Aorta (tissue), 5 donors: ENCODE measurements at regions not wholly inside any gene's neighbourhood (a gene's known extent, or its start where the extent isn't known, plus 50 kb on each side); places are given as distances from the start of the nearest gene placed in this dataset.
A peak's percentile ranks its signal among the peaks of the same experiment; 100 is the strongest.

Experiments
- ATAC-seq: fragments of 200-7000 bp; cut with Tn5 transposase; one replicate; pipeline ENCODE4 v1.9.1; 2022; ENCODE audit warnings: moderate library complexity; ENCODE audit not compliant: low FRiP score
- DNase-seq, 2 donors: peaks; one replicate each; pipeline ENCODE4 v3.0.0-alpha.2; 2020
- H3K27ac ChIP-seq, 2 donors: one replicate each; pipeline ENCODE4 v1.5.1; 2013; ENCODE audit warnings: low read length in 2 of 2, mild to moderate bottlenecking in 2 of 2, moderate library complexity in 2 of 2, control low read depth in 1 of 2, inconsistent platforms in 1 of 2, low read depth in 1 of 2
- H3K27me3 ChIP-seq, 2 donors: one replicate each; pipeline ENCODE4 v1.6.1; 2013; ENCODE audit warnings: control low read depth in 1 of 2, low read length in 1 of 2, mild to moderate bottlenecking in 1 of 2, moderate library complexity in 1 of 2; ENCODE audit not compliant: insufficient read depth in 2 of 2, control insufficient read depth in 1 of 2
- H3K36me3 ChIP-seq, 2 donors: one replicate each; pipeline ENCODE4 v1.6.1; 2013; ENCODE audit warnings: control low read depth in 1 of 2, low read length in 1 of 2, mild to moderate bottlenecking in 1 of 2; ENCODE audit not compliant: insufficient read depth in 2 of 2, control insufficient read depth in 1 of 2
- H3K4me1 ChIP-seq, 2 donors: one replicate each; pipeline ENCODE4 v1.6.1; 2013; ENCODE audit warnings: low read length in 2 of 2, control low read depth in 1 of 2, mild to moderate bottlenecking in 1 of 2, moderate library complexity in 1 of 2; ENCODE audit not compliant: insufficient read depth in 2 of 2, control insufficient read depth in 1 of 2
- H3K4me3 ChIP-seq, 2 donors: one replicate each; pipeline ENCODE4 v1.5.1; 2013; ENCODE audit warnings: low read length in 2 of 2, control low read depth in 1 of 2, mild to moderate bottlenecking in 1 of 2
- H3K9me3 ChIP-seq: one replicate; pipeline ENCODE4 v1.6.1; 2013; ENCODE audit warnings: mild to moderate bottlenecking, low read length; ENCODE audit not compliant: control insufficient read depth
- WGBS, 2 donors: extraction: QIAGEN DNeasy Blood & Tissue Kit; methylation state at CpG; one replicate each; pipeline ENCODE4 v1.1.7; 2013; 5-methylcytosine and 5-hydroxymethylcytosine counted together
- intact Hi-C, 2 donors: fragments of 100-400 bp; cut with DNase I; formaldehyde crosslinking; loops; one replicate each; pipeline versions ENCODE4 v1.14.2 to v1.15.0; 2022
- donor health status: healthy with polysubstance abuse.
- donor health status: Bipolar disorder and iron deficiency.
- donor health status: DM: no; HTN: no; CAD: no.
- donor health status: DM: no; HTN: no; CAD: no.
- donor health status: DM: yes; HTN: yes; CAD: no.

DNA sequence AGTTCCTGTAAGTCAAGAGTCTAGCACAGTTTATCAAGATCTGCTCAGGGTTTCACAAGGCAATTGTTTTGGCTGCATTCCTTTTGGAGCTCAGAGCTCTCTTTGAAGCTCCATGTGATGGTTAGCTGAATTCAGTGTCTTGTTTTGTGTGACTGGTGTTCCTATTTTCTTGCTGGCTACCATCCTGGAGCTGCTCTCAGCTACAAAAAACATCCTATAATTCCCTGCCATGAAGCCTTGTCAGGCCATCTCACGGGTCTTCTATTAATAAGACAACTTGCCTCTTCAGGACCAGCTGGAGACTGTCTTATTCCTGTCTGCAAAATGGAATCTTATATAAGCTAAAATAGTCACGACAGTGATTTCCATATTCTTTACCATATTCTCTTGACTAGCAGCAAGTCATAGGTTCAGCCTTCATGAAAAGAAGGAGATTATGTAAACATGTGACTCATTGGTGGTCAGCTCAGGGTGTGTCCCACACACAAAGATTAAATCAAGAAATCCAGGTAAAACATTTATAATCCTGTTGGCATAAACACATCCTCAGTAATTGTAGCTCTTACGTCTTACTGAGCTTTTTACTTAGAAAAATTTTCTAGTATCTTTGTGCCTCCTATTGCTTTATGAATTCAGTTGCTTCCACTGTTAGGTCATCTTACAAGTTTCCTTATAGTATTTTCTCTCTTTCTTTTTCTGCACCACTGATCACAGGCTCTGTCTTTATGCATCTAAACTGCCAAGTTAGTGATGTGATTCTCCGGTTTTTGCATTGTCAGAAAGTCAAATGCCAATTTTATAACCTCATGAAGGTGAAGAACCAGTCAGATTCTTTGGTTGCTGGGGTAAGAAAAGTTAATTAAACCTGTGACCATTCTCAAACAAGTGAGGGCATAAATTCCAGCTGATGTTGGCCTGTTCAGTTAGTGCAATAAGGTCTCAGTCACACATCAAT lies 378.5 kb upstream of the MGAT4C start:
- intact Hi-C loops = no loop called here
- Histone ChIP-seq H3K9me3 (no peaks in the 10 kb centered on the region), H3K4me3 (no peak overlapping the region), H3K36me3 (no peaks in the 10 kb centered on the region), H3K27me3 (no peaks in the 10 kb centered on the region), H3K27ac (no peak overlapping the region), H3K4me1 (no peaks in the 10 kb centered on the region)
- no peak for DNase-seq
- 71 to 77% methylated on average over 4 of the region's 4 CpGs for WGBS, 2 donors
- ATAC-seq = no peak

DNA sequence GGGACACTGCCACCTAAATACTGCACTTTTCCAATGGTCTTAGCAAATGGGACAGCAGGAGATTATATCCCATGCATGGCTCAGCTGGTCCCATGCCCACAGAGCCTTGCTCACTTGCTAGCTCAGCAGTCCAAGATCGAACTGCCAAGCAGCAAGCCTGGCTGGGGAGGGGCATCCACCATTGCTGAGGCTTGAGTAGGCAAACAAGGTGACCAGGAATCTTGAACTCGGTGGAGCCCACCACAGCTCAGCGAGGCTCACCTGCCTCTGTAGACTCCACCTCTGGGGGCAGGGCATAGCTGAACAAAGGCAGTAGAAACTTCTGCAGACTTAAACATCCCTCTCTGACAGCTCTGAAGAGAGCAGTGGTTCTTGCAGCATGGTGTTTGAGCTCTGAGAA lies 370.8 kb upstream of the MGAT4C start:
- ATAC-seq (no peak), DNase-seq (peak in 1 of 2 donors; percentile 40)
- Histone ChIP-seq H3K36me3 (no peaks in the 10 kb centered on the region), H3K27ac (no peak overlapping the region), H3K9me3 (no peaks in the 10 kb centered on the region), H3K4me3 (no peak overlapping the region), H3K4me1 (no peaks in the 10 kb centered on the region), H3K27me3 (no peaks in the 10 kb centered on the region)
- intact Hi-C loops = no loop called here
- 88 to 94% methylated on average over 3 of the region's 3 CpGs for WGBS, 2 donors

DNA sequence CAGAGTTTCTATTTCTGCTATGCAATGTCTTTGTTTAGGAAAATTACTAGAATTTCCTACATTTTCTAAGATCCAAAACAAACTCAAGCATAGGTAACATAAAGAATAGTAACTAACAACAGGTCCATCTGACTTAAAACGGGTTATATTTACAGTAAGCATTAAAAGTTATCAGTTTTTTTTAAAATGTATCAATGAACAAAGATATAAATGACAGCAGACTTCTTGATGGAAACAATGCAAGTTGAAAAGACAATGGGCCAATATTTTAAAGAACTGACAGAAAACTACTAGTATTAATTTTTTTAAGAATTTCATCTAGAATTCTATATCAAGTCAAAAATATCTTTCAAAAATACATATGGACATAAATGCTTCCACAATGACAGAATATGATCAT lies 367.1 kb upstream of the MGAT4C start:
- no peaks in the 10 kb centered on the region for H3K36me3 ChIP-seq
- intact Hi-C loops = no loop called here
- H3K4me1 ChIP-seq = no peaks in the 10 kb centered on the region
- H3K27ac ChIP-seq = no peak overlapping the region
- ATAC-seq (no peak), DNase-seq (no peak)
- no peak overlapping the region for H3K4me3 ChIP-seq
- no peaks in the 10 kb centered on the region for H3K27me3 ChIP-seq
- WGBS, 2 donors = 74 to 83% methylated on average over 1 of the region's 1 CpG
- no peaks in the 10 kb centered on the region for H3K9me3 ChIP-seq

DNA sequence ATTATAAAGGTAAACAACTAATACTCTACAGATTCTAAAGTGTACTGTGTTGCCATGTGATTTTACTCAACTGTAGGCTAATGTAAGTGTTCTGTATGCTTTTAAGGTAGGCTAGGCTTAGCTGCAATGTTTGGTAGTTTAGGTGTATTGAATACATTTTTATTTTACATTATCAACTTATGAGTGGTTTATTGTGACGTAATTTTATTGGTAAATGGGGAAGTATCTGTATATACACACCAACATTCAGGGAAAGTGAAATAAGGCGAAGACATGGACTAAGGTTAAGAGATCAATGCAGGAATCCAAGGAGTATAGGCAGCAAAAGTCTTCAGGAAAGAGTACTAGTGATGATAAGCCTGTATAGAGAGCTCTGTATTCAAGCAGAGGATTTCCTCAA lies 365.8 kb upstream of the MGAT4C start:
- intact Hi-C loops = no loop called here

DNA sequence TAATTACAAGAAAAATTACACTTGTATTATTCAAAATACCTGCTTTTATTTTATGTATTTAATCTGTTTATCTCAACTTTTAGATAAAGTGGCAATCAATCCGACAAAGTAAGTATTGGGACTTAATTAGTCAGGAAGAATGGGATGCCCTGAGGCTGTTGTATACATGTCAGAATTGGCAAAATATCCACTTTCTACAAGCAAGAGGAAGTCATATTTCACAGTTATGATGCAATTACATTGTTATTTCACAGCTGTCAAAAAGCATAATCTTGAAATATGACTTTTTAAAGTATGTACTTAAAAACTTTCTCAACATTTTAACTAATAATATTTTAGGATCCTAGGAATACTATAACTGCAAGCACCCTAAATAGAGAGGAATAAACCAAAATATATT lies 357.1 kb upstream of the MGAT4C start:
- DNase-seq = no peak
- intact Hi-C loops = no loop called here
- no peak overlapping the region for H3K27ac ChIP-seq
- H3K4me1 ChIP-seq = no peaks in the 10 kb centered on the region
- no peaks in the 10 kb centered on the region for H3K9me3 ChIP-seq
- H3K36me3 ChIP-seq = no peaks in the 10 kb centered on the region
- H3K4me3 ChIP-seq = no peak overlapping the region
- no peaks in the 10 kb centered on the region for H3K27me3 ChIP-seq
- ATAC-seq = no peak
- WGBS, 2 donors = 30 to 54% methylated on average over 1 of the region's 1 CpG

More for the DNA sequence above, 365.8 kb upstream of the MGAT4C start:
- H3K27me3 ChIP-seq = no peaks in the 10 kb centered on the region
- H3K9me3 ChIP-seq = no peaks in the 10 kb centered on the region
- no peak overlapping the region for H3K4me3 ChIP-seq
- H3K36me3 ChIP-seq = no peaks in the 10 kb centered on the region
- 84 to 92% methylated on average over 2 of the region's 2 CpGs for WGBS, 2 donors
- DNase-seq (no peak), ATAC-seq (no peak)
- H3K27ac ChIP-seq = no peak overlapping the region
- no peaks in the 10 kb centered on the region for H3K4me1 ChIP-seq

DNA sequence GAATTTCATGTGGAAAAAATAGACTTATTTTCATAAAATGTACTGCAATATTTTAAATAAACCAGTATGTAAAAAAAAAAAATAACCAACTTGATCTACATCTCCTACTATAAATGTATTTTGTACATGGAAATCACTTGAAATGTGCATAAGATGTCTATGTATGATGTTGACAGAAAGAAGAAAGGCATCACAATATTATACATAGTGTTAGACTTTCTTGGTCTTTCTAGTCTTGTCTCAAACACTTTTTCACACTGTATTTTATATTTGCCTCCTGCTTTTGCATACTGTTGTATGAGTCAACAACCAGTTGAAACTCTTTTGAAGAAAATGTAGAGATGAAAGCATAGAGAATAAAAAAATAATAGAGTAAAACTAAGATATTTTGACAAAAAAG lies 352.4 kb upstream of the MGAT4C start:
- no peak for ATAC-seq
- Histone ChIP-seq H3K4me3 (no peak overlapping the region), H3K27ac (no peak overlapping the region), H3K27me3 (no peaks in the 10 kb centered on the region), H3K4me1 (no peaks in the 10 kb centered on the region), H3K36me3 (no peaks in the 10 kb centered on the region), H3K9me3 (no peaks in the 10 kb centered on the region)
- DNase-seq = no peak
- intact Hi-C loops = no loop called here

DNA sequence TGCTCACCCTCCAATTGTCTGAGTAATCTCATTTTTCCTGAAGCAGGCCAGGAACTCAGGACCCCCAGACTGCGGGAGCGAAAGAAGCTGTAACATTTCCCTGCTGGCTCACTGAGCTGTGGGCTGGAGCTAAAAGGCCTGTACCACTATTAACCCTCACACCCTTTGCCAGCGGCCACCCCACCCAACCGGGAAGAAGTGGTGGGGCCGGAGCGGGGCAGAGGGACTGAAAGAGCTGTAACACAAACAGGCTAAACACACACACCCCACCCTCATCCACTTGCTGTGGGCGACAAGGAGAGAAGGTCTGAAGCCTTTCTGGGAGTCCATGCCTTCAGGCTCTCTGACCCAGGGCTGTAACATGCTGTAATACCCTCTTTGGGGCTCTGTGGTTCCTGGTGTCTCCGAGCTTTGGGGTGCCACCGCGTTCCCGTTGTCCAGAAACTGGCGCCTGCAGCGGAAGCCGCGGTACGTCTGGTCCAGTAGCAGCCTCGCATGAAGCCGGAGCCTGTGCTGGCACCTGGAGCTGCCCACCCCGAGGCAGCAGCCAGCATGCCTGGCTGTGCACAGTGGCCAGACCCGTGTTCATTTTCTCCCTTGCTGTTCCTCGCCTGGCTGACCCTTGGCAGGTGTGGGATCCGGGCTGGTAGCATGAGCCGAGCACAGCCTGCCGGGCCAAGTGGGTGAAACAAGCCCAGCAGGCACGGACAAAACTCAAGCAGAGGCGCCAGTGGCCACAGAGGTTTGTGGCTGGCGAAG lies 345.5 kb upstream of the MGAT4C start:
- no peaks in the 10 kb centered on the region for H3K9me3 ChIP-seq
- no peaks in the 10 kb centered on the region for H3K27me3 ChIP-seq
- no peak overlapping the region for H3K27ac ChIP-seq
- intact Hi-C loops = no loop called here
- no peak overlapping the region for H3K4me3 ChIP-seq
- ATAC-seq = peak; percentile 22
- 96% methylated on average over 27 of the region's 27 CpGs for WGBS, 2 donors
- DNase-seq = no peak
- no peaks in the 10 kb centered on the region for H3K4me1 ChIP-seq
- no peaks in the 10 kb centered on the region for H3K36me3 ChIP-seq

DNA sequence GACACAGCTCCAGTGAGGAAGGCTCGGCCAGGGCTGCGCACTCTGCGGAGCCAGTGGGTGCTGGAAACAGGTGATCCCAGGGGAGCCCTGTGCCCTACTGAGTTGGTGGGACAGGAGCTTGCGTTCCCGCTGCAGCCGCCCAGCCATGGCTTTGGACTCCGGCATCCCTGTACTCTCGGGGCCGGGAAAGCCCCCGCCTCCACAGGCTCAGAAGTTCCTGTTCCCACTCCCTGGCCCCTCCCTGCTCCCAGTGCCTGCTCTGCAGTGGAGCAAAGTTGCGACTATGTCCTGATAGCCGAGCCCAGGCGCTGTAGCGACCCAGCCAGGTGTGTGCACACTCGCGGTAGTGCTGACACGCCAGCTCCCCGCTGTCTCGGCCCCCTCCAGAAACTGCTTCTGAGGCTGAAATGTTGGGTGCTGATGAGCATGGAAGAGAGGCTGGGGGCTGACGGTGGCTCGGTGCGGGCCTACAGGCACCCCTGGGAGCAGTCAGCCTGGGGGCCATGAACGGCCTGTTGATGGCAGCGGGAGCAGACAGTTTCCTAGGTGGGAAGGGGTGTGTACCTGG lies 344.6 kb upstream of the MGAT4C start:
- DNase-seq (peak in 1 of 2 donors; percentile 72), ATAC-seq (peak; percentile 42)
- no peaks in the 10 kb centered on the region for H3K4me1 ChIP-seq
- intact Hi-C loops = no loop called here
- H3K36me3 ChIP-seq = no peaks in the 10 kb centered on the region
- no peaks in the 10 kb centered on the region for H3K9me3 ChIP-seq
- 97% methylated on average over 22 to 24 of the region's 24 CpGs for WGBS, 2 donors
- H3K27ac ChIP-seq = no peak overlapping the region
- H3K27me3 ChIP-seq = no peaks in the 10 kb centered on the region
- no peak overlapping the region for H3K4me3 ChIP-seq
